Activated naive CD4-positive, alpha-beta T cell treated with anti-CD3 and anti-CD28 coated beads, Interleukin-2, amount 50 U/mL, for 16 hours (primary cell): ENCODE measurements at regions not wholly inside any gene's neighbourhood (a gene's known extent, or its start where the extent isn't known, plus 50 kb on each side); places are given as distances from the start of the nearest gene placed in this dataset.
"Not testable (repeated sequence)": the region's sequence is repeated elsewhere in the genome, so short reads cannot be mapped to it uniquely, and the experiment has no call there.

Experiments used
- DNase-seq: peaks from one replicate; pipeline ENCODE4 v3.0.0-alpha.2; 2020

DNA sequence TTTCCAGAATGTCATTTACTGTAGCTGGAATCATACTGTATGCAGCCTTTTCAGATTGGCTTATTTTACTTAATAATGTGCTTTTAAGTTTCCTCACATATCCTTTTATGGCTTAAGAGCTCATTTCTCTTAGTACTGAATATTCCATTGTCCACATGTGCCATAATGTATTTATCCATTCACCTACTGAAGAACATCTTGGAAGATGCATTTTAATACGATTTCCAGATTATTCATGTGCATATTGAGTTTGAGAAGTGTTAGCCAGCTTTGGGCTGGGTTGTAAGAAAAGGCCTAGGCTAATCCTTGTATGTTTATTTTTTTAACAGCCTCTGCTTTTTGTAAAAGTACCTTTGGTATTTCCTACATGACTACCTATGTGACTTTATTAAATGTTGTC is 109.3 kb upstream of the MDFIC start:
- DNase-seq, result no peak

DNA sequence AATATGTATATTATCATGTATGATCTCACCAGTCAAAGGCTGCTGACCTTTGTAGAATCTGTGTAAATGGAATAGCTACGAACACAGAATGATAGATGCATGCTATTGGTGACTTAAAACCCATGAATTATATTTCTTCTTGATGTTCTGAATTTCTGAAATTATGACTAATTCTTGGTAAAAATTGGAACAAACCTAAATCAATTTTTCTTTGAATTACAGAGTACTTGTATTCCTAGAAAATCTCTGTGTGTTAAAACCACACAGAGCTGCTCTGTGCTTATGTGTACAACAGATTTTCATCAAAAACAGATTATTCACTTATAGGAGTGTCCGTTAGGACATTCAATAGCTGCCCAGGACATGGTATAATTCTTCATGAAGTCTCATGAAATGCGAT is 108.3 kb upstream of the MDFIC start:
- DNase-seq, result no peak

DNA sequence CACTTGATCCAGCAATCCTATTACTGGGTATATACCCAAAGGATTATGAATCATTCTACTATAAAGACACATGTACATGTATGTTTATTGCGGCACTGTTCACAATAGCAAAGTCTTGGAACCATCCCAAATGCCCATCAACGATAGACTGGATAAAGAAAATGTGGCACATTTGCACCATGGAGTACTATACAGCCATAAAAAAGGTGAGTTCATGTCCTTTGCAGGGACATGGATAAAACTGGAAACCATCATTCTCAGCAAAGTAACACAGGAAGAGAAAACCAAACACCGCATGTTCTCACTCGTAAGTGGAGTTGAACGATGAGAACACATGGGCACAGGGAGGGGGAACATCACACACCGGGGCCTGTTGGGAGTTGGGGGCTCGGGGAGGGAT is 104.9 kb upstream of the MDFIC start:
- not testable (repeated sequence) for DNase-seq

- DNase-seq, result no peak
Observed at GRCh38 chr7:114818501-114818900, 103.4 kb upstream of the MDFIC start.

DNA sequence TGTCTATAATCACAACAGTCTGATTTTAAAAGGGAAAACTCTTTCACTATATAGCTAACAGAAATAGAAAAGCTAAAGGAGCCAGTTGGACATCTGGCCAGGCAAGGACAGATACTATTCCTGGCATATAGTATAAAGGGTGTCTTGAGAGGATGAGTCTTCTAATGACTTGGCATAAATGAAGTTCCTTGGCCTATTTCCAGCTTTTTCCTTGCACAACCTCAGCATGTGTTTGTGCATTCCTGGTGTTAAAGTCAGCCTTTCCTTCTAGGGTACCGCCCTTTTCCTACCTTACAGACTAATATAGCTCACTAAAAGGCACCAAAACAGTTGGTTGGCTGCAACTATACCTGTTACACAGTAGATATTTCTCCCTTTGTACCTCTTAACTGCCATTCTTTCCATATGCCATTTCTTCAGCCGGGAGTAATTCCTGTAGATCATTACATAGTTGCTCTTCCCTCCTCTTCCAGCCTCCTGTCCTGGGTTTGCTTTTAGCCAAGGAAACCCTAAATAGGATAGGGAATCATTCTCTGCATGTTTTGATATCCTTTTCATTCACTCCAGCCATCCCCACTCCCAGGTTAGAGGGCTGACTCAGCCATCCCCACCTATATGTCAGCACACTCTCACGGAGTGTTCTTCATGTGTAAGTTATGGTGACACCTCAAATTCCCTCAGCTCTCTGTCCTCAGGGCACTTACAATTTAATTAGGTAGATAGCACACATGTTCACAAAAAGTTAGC is 102.1 kb upstream of the MDFIC start:
- no peak for DNase-seq

DNA sequence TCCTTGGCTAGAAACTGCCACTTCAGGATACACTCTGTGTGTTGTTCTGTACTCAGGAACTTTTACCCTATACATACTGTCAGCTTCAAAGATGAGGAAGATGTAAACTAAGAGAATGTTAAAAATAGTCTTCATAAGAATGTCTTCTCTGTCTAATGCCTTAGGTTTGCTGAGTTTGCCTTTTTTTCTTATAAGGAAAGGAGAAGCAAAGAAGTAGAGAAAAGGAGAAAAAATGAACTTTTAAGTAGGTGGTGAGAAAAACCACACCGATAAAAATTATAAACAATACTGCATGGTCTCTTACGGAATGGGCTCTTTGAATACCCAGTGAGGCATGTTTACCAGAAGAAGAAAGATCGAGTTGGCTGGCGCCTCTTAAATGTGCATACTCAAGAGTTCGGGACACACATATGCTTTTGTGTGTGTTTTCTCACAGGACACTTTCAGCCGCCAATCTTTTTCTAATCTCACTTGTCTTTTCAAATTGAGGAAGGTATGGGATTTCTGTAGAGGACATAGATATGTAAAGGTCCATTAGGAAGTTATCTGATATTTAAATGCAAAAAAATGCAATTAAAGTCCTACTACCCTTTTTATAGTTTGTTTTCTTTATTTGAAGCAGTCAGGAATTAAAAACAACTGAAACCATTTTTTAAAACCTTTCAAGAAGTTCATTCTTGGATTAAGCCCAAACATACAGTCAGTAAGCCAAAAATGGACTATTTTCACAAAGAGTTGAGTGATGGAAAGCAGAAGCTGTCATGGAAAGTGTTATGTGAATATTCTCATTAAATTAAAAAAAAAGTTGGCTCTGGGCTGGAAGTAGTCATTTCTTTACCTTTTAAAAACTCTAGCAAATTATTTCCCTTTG is 100.6 kb upstream of the MDFIC start:
- DNase-seq, result no peak

DNA sequence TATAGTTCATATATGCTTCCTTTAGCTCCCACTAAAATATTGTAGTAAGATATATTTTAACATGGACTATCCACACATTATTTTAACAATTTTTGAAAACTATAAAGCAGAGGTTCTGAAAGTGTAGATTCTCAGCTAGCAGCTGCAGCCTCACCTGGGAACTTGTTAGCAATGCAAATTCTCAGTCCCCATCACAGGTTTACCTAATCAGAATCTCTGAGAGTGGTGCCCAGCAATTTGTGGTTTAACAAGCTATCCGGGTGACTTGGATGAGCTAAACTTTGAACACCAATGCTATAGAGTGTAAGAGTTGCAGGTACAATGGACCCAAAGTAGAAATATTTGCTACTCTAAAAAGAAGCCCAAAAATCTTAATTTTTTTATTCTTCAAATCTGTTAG is 99.8 kb upstream of the MDFIC start:
- no peak for DNase-seq

DNA sequence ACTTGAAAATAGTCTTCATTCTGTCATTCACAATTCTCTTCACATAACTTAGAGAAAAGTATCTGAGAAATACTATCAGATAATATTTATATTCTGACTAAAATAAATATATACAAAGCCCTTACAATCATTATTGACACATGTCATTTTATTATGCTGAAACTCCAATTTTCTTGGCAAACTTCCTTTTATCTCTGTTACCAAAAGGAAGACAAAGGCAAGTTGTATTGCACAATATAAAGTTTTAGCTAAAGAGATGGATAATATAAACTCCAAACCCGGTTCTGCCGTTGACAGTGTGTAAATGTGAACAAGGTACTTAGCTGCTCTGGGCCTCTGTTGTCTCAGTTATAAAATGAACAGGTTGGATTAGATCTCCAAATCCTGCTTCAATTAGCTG is 99.0 kb upstream of the MDFIC start:
- DNase-seq, result no peak

DNA sequence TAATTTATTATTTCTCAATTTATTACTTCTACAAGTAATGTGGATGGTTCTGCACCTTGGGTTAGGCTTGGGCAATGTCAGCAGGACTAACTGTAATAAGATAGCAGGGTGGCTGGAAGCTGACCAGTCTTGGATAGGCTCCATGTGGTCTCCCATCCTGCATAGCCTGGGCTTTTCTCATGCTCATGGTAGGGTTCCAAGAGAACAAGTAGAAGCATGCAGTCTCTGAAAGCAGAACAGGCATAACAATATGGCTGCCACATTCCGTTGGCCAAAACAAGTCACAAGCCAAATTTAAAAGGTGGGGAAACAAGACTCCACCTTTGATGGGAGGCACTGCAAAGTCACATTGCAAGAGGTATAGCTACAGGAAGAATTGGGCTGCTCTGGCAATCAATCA is 98.6 kb upstream of the MDFIC start:
- DNase-seq, result no peak

DNA sequence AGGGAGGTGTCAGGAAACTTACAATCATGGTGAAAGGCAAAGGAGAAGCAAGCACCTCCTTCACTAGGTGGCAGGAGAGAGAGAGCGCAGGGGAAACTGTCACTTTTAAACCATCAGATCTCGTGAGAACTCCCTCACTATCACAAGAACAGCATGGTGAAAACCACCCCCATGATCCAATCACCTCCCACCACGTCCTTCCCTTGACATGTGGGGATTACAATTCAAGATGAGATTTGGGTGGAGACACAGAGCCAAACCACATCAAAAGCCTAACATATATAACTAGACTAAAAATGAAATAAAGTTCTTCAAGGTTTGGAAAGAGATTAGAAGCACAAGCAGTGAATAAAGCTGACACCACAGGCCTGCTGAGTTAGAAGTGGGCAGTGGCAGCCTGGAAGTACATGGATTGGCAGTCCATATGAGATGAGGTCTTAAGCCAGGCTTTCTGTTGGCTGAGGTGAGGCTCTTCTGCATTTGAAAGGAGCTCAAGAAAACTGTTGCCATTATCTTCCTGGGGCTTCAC is 96.4 kb upstream of the MDFIC start:
- peak; percentile 63 for DNase-seq

GRCh38 chr7:114830952-114831351 is 90.9 kb upstream of the MDFIC start:
- DNase-seq, result no peak

DNA sequence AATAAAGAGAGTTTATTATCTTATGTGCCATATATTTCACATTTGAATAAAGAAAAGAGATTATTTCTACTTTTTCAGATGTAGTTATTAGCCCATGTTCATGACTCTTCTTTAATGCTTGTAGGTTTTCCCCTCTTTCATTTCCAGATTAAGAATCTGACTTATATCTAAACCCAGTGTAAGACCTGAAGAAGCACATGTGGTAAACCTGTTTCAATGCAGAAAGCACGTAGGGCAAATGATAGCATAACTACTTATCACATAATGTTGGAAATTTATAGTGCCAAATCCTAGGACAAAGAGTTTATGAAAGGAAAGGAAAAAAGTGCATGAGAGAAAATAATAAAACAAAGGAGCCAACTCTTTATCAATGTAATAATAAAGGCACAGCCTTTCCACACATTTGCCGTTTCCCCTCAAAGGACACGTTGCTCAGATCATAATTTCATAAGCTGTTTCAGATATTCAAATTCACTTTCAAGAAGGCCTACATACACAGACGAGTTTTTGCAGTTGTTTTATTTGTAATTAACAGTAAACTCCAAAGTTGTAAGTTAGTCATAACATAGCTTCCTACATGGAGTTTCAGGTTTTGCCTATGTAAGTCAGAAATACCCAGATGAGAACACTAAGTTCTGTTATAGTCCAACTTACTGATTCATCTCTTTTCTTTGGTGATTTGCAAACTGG is 88.8 kb upstream of the MDFIC start:
- DNase-seq, result no peak

- no peak for DNase-seq
Observed at GRCh38 chr7:114835303-114835702, 86.6 kb upstream of the MDFIC start.

DNA sequence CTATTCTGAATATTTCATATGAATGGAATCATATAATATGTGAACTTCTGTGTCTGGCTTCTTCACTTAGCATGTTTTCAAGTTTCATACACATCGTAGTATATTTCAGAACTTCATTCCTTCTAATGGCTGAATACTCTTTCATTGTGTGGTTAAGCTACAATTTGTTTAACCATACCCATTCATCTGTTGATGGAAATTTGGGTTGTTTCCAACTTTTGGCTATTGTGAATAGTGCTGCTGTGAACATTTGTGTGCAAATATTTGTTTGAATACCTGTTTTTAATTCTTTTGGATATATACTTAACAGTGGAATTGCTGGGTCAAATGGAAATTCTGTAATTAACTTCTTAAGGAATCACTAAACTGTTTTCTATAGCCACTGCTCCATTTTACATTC is 86.0 kb upstream of the MDFIC start:
- DNase-seq, result no peak

GRCh38 chr7:114842551-114843065 is 79.3 kb upstream of the MDFIC start:
- DNase-seq, result no peak

GRCh38 chr7:114843102-114843501 is 78.8 kb upstream of the MDFIC start:
- no peak for DNase-seq

DNA sequence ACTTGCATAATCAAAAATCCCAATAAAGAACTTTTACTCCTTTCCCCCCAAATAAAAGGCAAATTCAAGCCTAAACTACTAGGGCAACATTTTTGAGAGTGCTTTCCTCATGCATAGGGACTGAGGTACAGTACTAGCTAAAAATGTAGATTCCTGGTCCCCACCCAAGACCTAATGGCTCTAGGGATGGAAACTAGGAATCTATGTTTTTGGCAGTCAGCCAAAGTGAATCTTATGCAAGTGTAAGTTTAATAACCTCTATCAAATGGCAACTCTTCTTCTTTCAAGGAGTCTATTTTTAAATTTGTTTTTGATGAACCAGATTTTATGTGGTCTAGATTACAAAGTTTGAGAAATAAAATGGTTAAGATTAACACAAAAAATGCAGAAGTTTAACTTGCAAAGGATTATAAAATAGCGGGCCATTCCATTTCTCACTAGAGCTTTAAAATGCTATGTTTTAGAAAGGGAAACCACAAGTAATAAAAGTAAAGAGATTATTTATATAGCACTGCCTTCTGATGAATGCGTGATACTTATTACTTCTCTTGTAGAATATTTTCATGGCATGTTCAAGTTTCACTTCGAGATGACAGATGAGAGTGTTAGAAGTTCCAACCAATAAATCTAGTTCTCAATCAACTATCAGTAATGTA is 70.4 kb upstream of the MDFIC start:
- no peak for DNase-seq

- DNase-seq, result no peak
Observed at GRCh38 chr7:114852293-114852692, 69.6 kb upstream of the MDFIC start.

DNA sequence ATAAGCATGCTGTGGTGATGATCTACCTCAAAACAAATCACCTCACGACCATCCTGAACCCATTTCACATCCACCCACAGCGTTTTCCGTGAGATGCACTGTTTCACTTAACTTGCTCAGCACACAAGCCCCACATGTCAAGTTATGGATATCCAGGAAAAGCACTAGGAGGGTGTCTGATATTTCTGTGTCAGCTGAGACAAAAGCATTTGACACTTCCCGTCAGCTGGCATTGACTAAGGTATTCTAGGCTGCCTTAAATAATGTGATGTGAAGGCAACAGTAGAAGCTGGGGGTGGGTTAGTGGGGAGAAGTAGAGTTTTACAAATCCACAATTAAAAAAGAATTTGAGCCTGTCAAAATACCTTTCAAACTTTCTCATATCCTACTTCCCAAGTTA is 68.7 kb upstream of the MDFIC start:
- no peak for DNase-seq

DNA sequence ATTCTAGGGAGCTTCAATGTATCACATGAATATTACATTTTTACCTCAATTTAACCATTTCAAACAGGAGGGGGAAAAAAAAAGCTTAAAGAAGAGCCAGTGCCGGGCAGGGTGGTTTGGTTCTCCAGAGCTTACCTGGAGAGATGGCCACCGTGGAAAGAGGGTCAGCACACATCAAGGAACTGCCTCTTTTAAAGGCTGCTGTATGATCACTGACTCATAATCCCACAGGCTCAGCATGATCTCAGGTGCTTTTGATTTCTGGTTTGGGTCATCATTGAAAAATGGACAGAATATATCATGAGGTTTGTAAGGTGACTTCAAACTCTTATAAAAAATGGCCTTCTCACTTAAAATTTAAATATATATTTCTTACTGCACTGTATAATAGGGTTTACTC is 67.5 kb upstream of the MDFIC start:
- no peak for DNase-seq

GRCh38 chr7:114856625-114857024 is 65.3 kb upstream of the MDFIC start:
- DNase-seq, result no peak

- no peak for DNase-seq
Observed at GRCh38 chr7:114857605-114858004, 64.3 kb upstream of the MDFIC start.

DNA sequence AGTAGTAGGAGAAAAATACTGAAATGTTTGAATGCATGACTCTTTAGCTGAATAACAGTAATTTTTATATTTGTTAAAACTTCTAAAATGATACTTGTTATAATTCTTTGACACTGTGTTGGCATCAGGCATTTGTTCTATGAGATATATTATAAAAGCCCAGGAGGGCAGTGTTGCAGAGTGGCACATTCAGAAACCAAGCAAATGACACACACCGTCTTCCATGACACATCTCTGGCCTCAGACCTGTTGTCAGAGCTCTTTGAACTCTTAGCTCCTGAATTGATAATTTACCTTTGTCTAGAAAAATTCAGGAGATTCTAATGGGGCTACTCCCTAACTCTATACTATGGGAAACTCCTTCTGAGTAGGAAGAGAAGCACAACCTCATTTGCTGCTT is 62.4 kb upstream of the MDFIC start:
- DNase-seq, result no peak
